GM12875 (cell line): ENCODE measurements at regions not wholly inside any gene's neighbourhood (a gene's known extent, or its start where the extent isn't known, plus 50 kb on each side); places are given as distances from the start of the nearest gene placed in this dataset.

ENCODE experiments used
- H3K4me3 ChIP-seq: one replicate; pipeline ENCODE4 v1.5.1; 2011; ENCODE audit warnings: low read depth, low read length, control low read depth
- CTCF ChIP-seq: IDR thresholded peaks from 2 replicates; pipeline ENCODE4 v1.5.1; 2011; ENCODE audit warnings: low read depth, mild to moderate bottlenecking, control low read depth, inconsistent platforms, low read length, moderate library complexity, borderline replicate concordance; ENCODE audit not compliant: insufficient read depth

GRCh38 chr6:19413323-19413722 lies 423.8 kb upstream of the ID4 start:
- TF ChIP-seq CTCF, result no peak
- H3K4me3 ChIP-seq, result no peak overlapping the region

- TF ChIP-seq CTCF, result no peak
- no peak overlapping the region for H3K4me3 ChIP-seq
Measured at GRCh38 chr6:19415605-19416326, 421.4 kb upstream of the ID4 start.

- no peak for TF ChIP-seq CTCF
- no peak overlapping the region for H3K4me3 ChIP-seq
Measured at GRCh38 chr6:19416811-19417210, 420.4 kb upstream of the ID4 start.

GRCh38 chr6:19417713-19418112 lies 419.5 kb upstream of the ID4 start:
- H3K4me3 ChIP-seq, result no peak overlapping the region
- no peak for TF ChIP-seq CTCF

GRCh38 chr6:19424853-19425252 lies 412.3 kb upstream of the ID4 start:
- no peak overlapping the region for H3K4me3 ChIP-seq
- TF ChIP-seq CTCF, result no peak

- TF ChIP-seq CTCF, result no peak
- H3K4me3 ChIP-seq, result no peak overlapping the region
Measured at GRCh38 chr6:19427548-19427947, 409.6 kb upstream of the ID4 start.

- H3K4me3 ChIP-seq, result no peak overlapping the region
- TF ChIP-seq CTCF, result no peak
Measured at GRCh38 chr6:19432966-19433498, 404.1 kb upstream of the ID4 start.
